Fibroblast of pulmonary artery (primary cell): ENCODE measurements at regions not wholly inside any gene's neighbourhood (a gene's known extent, or its start where the extent isn't known, plus 50 kb on each side); places are given as distances from the start of the nearest gene placed in this dataset.

Experiments used
- DNase-seq: peaks from one replicate; pipeline ENCODE4 v3.0.0-alpha.2; 2010; ENCODE audit warnings: low read depth
- H3K4me3 ChIP-seq: replicated peaks from 2 replicates; pipeline ENCODE4 v1.5.1; 2011; ENCODE audit warnings: low read depth, mild to moderate bottlenecking, control low read depth, low read length, moderate library complexity
- TF ChIP-seq, protein P1 (sequence below): IDR thresholded peaks from 2 replicates; pipeline ENCODE4 v1.5.1; 2011; ENCODE audit warnings: mild to moderate bottlenecking, control low read depth, low read length, inconsistent platforms; ENCODE audit errors: missing control alignments

- no peak for DNase-seq
- TF ChIP-seq, protein P1, sequence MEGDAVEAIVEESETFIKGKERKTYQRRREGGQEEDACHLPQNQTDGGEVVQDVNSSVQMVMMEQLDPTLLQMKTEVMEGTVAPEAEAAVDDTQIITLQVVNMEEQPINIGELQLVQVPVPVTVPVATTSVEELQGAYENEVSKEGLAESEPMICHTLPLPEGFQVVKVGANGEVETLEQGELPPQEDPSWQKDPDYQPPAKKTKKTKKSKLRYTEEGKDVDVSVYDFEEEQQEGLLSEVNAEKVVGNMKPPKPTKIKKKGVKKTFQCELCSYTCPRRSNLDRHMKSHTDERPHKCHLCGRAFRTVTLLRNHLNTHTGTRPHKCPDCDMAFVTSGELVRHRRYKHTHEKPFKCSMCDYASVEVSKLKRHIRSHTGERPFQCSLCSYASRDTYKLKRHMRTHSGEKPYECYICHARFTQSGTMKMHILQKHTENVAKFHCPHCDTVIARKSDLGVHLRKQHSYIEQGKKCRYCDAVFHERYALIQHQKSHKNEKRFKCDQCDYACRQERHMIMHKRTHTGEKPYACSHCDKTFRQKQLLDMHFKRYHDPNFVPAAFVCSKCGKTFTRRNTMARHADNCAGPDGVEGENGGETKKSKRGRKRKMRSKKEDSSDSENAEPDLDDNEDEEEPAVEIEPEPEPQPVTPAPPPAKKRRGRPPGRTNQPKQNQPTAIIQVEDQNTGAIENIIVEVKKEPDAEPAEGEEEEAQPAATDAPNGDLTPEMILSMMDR: no peak
- no peak overlapping the region for H3K4me3 ChIP-seq
Measured at GRCh38 chr17:71375948-71376347, 744.9 kb upstream of the SOX9 start.

GRCh38 chr17:71376933-71377332, 743.9 kb upstream of the SOX9 start:
- no peak overlapping the region for H3K4me3 ChIP-seq
- no peak for DNase-seq
- TF ChIP-seq, protein P1: no peak

DNA sequence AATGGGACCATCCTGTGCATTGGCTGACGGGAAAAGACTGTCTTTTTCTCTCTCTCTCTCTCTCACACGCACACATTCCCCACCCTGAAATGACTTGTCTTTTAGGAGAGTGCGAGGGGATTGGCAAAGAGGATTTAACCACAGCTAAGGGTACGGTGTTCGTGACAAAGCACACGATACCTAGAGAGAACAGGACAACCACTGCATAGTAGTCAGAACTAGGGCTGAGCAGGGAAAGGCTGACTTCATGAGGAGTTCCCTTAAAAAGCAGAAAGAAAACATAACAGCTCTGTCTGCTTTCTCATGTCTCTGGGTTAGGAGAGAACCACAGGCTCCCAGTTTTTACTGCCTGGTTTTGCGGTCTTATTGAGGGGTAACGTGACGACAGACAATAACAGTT, 742.8 kb upstream of the SOX9 start:
- no peak overlapping the region for H3K4me3 ChIP-seq
- no peak for DNase-seq
- TF ChIP-seq, protein P1: no peak

GRCh38 chr17:71378741-71379140, 742.1 kb upstream of the SOX9 start:
- DNase-seq: no peak
- no peak overlapping the region for H3K4me3 ChIP-seq
- TF ChIP-seq, protein P1: no peak

- DNase-seq: no peak
- H3K4me3 ChIP-seq: no peak overlapping the region
- TF ChIP-seq, protein P1: no peak
Measured at GRCh38 chr17:71379512-71379911, 741.3 kb upstream of the SOX9 start.

DNA sequence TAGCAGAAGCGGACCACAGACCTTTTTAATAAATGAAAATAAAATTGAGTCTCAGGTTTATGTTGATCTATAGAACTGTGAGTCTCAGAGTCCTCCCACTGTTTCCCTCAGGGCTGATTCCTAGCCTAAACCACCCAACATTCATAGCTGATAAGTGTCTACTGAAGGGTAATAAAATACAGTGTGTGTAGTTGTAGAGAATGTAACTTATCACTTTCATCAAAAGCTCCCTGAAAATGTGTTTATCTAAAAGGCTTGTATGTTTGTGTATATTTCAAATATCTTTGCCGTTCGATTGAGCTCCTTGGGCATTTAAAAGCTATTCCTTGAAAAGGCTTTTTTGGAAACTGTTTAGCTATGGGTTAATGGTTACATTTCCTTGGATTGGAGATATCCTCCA, 740.3 kb upstream of the SOX9 start:
- DNase-seq: no peak
- TF ChIP-seq, protein P1: no peak
- no peak overlapping the region for H3K4me3 ChIP-seq

DNA sequence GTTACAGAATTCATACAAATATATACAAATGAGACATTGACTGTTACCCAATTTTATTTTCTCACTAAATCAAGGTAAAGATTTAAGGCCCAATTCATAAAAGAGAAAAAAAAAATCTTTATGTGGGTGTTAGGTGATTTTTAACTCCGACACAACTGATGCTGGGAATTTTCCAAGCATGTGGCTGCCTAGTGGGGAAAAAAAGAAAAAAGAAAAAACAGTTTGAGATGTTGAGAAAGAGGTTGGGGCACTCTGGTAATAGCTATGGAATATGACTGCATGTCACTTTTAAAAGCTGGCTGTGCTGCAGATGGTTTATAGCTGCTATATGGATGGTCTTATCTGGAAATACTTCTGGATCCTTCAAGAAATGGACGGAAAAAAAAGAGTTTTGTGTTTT, 739.9 kb upstream of the SOX9 start:
- no peak overlapping the region for H3K4me3 ChIP-seq
- TF ChIP-seq, protein P1: no peak
- DNase-seq: no peak
